ENCODE measurements at regions not wholly inside any gene's neighbourhood (a gene's known extent, or its start where the extent isn't known, plus 50 kb on each side); places are given as distances from the start of the nearest gene placed in this dataset.
"Not testable (repeated sequence)": the region's sequence is repeated elsewhere in the genome, so short reads cannot be mapped to it uniquely, and the experiment has no call there.

- H3K79me2 ChIP-seq (ENCODE audit: insufficient read depth, low read length): no peaks in the 10 kb centered on the region
- ChIA-PET POLR2A (no interaction called here), RAD21 (ENCODE audit: low non-redundant PET in 1 of 2, low total read pairs in 2 of 2, uncharacterized antibody in 2 of 2, unreplicated experiment in 2 of 2) (no interaction called here), CTCF (no interaction called here)
- no peaks in the 10 kb centered on the region for H3K36me3 ChIP-seq (ENCODE audit: control insufficient read depth in 1 of 2, insufficient read depth in 2 of 2, low read length in 2 of 2)
- DNase-seq (ENCODE audit: low read depth, low spot score): no peak
- no peak for ATAC-seq
- H3K27me3 ChIP-seq (ENCODE audit: insufficient read depth, low read length): no peaks in the 10 kb centered on the region
- intact Hi-C loops (cut with micrococcal nuclease): no loop called here
- no peaks in the 10 kb centered on the region for H3K4me1 ChIP-seq (ENCODE audit: control insufficient read depth in 1 of 2, insufficient read depth in 2 of 2, low read length in 2 of 2)
- no peak overlapping the region for H3K4me3 ChIP-seq (replicated peaks in 1 of 2; ENCODE audit: low read depth in 1 of 2, low read length in 2 of 2)
- H3K27ac ChIP-seq (ENCODE audit: low read depth, low read length): no peak overlapping the region
- H2AFZ ChIP-seq (ENCODE audit: low read depth, low read length, poor library complexity, severe bottlenecking): no peak overlapping the region
- H3K9ac ChIP-seq (ENCODE audit: low read length): no peak overlapping the region
- peaks cover 0 to 17% of the 10 kb centered on the region in 2 experiments; a peak in 2 of 4 replicates for H3K9me3 ChIP-seq (ENCODE audit: control insufficient read depth in 1 of 2, insufficient read depth in 1 of 2, low read depth in 1 of 2, low read length in 2 of 2)
- H3K9me2 ChIP-seq (ENCODE audit: insufficient read depth): no peaks in the 10 kb centered on the region
- TF ChIP-seq POLR2A (IDR thresholded peaks at IDR 0.05; ENCODE audit: borderline replicate concordance, extremely low read depth, insufficient read depth, insufficient read length) (no peak), SP1 (IDR thresholded peaks at IDR 0.05; ENCODE audit: low read depth) (no peak), JUND (IDR thresholded peaks at IDR 0.05) (no peak), CEBPB (IDR thresholded peaks at IDR 0.05; ENCODE audit: low read depth) (no peak), ZNF274 (IDR thresholded peaks at IDR 0.05; ENCODE audit: low read depth, low read length) (no peak), ZFX (IDR thresholded peaks at IDR 0.05) (no peak)
- TF ChIP-seq, protein P1, sequence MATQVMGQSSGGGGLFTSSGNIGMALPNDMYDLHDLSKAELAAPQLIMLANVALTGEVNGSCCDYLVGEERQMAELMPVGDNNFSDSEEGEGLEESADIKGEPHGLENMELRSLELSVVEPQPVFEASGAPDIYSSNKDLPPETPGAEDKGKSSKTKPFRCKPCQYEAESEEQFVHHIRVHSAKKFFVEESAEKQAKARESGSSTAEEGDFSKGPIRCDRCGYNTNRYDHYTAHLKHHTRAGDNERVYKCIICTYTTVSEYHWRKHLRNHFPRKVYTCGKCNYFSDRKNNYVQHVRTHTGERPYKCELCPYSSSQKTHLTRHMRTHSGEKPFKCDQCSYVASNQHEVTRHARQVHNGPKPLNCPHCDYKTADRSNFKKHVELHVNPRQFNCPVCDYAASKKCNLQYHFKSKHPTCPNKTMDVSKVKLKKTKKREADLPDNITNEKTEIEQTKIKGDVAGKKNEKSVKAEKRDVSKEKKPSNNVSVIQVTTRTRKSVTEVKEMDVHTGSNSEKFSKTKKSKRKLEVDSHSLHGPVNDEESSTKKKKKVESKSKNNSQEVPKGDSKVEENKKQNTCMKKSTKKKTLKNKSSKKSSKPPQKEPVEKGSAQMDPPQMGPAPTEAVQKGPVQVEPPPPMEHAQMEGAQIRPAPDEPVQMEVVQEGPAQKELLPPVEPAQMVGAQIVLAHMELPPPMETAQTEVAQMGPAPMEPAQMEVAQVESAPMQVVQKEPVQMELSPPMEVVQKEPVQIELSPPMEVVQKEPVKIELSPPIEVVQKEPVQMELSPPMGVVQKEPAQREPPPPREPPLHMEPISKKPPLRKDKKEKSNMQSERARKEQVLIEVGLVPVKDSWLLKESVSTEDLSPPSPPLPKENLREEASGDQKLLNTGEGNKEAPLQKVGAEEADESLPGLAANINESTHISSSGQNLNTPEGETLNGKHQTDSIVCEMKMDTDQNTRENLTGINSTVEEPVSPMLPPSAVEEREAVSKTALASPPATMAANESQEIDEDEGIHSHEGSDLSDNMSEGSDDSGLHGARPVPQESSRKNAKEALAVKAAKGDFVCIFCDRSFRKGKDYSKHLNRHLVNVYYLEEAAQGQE (IDR thresholded peaks at IDR 0.05; ENCODE audit: low read depth): no peak
- TF ChIP-seq, protein P2, sequence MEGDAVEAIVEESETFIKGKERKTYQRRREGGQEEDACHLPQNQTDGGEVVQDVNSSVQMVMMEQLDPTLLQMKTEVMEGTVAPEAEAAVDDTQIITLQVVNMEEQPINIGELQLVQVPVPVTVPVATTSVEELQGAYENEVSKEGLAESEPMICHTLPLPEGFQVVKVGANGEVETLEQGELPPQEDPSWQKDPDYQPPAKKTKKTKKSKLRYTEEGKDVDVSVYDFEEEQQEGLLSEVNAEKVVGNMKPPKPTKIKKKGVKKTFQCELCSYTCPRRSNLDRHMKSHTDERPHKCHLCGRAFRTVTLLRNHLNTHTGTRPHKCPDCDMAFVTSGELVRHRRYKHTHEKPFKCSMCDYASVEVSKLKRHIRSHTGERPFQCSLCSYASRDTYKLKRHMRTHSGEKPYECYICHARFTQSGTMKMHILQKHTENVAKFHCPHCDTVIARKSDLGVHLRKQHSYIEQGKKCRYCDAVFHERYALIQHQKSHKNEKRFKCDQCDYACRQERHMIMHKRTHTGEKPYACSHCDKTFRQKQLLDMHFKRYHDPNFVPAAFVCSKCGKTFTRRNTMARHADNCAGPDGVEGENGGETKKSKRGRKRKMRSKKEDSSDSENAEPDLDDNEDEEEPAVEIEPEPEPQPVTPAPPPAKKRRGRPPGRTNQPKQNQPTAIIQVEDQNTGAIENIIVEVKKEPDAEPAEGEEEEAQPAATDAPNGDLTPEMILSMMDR (IDR thresholded peaks at IDR 0.05 in 2 of 3, conservative IDR thresholded peaks at IDR 0.05 in 1 of 3; ENCODE audit: borderline replicate concordance in 1 of 3, insufficient read depth in 1 of 3, low read depth in 2 of 3, low read length in 2 of 3): no peak
- H4K20me1 ChIP-seq (ENCODE audit: insufficient read depth): no peaks in the 10 kb centered on the region
- H3K4me2 ChIP-seq (ENCODE audit: low read length): no peak overlapping the region
- no TSS peak for BruUV-seq (replicated peaks)
Measured at GRCh38 chr3:94500146-94500545, 437.3 kb downstream of the NSUN3 start.

- DNase-seq (ENCODE audit: low read depth, low spot score); H3K4me1 ChIP-seq (ENCODE audit: control insufficient read depth in 1 of 2, insufficient read depth in 2 of 2, low read length in 2 of 2); CTCF ChIA-PET; H3K9ac ChIP-seq (ENCODE audit: low read length); H3K27ac ChIP-seq (ENCODE audit: low read depth, low read length); H3K9me2 ChIP-seq (ENCODE audit: insufficient read depth); H3K4me2 ChIP-seq (ENCODE audit: low read length); H3K4me3 ChIP-seq (replicated peaks in 1 of 2; ENCODE audit: low read depth in 1 of 2, low read length in 2 of 2); BruUV-seq (replicated peaks); H3K36me3 ChIP-seq (ENCODE audit: control insufficient read depth in 1 of 2, insufficient read depth in 2 of 2, low read length in 2 of 2); H4K20me1 ChIP-seq (ENCODE audit: insufficient read depth); ATAC-seq; intact Hi-C loops (cut with micrococcal nuclease); H3K27me3 ChIP-seq (ENCODE audit: insufficient read depth, low read length); H3K79me2 ChIP-seq (ENCODE audit: insufficient read depth, low read length); H2AFZ ChIP-seq (ENCODE audit: low read depth, low read length, poor library complexity, severe bottlenecking); POLR2A ChIA-PET; H3K9me3 ChIP-seq (ENCODE audit: control insufficient read depth in 1 of 2, insufficient read depth in 1 of 2, low read depth in 1 of 2, low read length in 2 of 2); RAD21 ChIA-PET (ENCODE audit: low non-redundant PET in 1 of 2, low total read pairs in 2 of 2, uncharacterized antibody in 2 of 2, unreplicated experiment in 2 of 2): not testable (repeated sequence)
Measured at GRCh38 chr3:94507354-94507753, 444.5 kb downstream of the NSUN3 start.
